ENCODE measurements at regions not wholly inside any gene's neighbourhood (a gene's known extent, or its start where the extent isn't known, plus 50 kb on each side); places are given as distances from the start of the nearest gene placed in this dataset.

GRCh38 chr22:47357493-47357892 lies 595.0 kb downstream of the TBC1D22A start:
- TF ChIP-seq CTCF (IDR thresholded peaks at IDR 0.05; ENCODE audit: low read depth, low read length) = no peak
- no peak for DNase-seq (ENCODE audit: extremely low read depth, low read depth)

- DNase-seq (ENCODE audit: extremely low read depth, low read depth) = no peak
- no peak for TF ChIP-seq CTCF (IDR thresholded peaks at IDR 0.05; ENCODE audit: low read depth, low read length)
Observed at GRCh38 chr22:47357086-47357485, 594.6 kb downstream of the TBC1D22A start.

- no peak for DNase-seq (ENCODE audit: extremely low read depth, low read depth)
- TF ChIP-seq CTCF (IDR thresholded peaks at IDR 0.05; ENCODE audit: low read depth, low read length) = no peak
Observed at GRCh38 chr22:47356511-47357011, 594.1 kb downstream of the TBC1D22A start.

- DNase-seq (ENCODE audit: extremely low read depth, low read depth) = no peak
- no peak for TF ChIP-seq CTCF (IDR thresholded peaks at IDR 0.05; ENCODE audit: low read depth, low read length)
Observed at GRCh38 chr22:47355776-47356510, 593.5 kb downstream of the TBC1D22A start.

- TF ChIP-seq CTCF (IDR thresholded peaks at IDR 0.05; ENCODE audit: low read depth, low read length) = no peak
Observed at GRCh38 chr22:47355388-47355725, 592.9 kb downstream of the TBC1D22A start.

GRCh38 chr22:47354668-47355387 lies 592.4 kb downstream of the TBC1D22A start:
- no peak for TF ChIP-seq CTCF (IDR thresholded peaks at IDR 0.05; ENCODE audit: low read depth, low read length)

More at GRCh38 chr22:47355388-47355725, 592.9 kb downstream of the TBC1D22A start:
- DNase-seq (ENCODE audit: extremely low read depth, low read depth) = no peak

More at GRCh38 chr22:47354668-47355387, 592.4 kb downstream of the TBC1D22A start:
- no peak for DNase-seq (ENCODE audit: extremely low read depth, low read depth)
